ENCODE measurements at regions not wholly inside any gene's neighbourhood (a gene's known extent, or its start where the extent isn't known, plus 50 kb on each side); places are given as distances from the start of the nearest gene placed in this dataset.
A peak's percentile ranks its signal among the peaks of the same experiment; 100 is the strongest.
"Not testable (repeated sequence)": the region's sequence is repeated elsewhere in the genome, so short reads cannot be mapped to it uniquely, and the experiment has no call there.

GRCh38 chr3:39558775-39559306, 91.4 kb downstream of the MOBP start:
- intact Hi-C loops (cut with DNase I): no loop called here
- no peak for ATAC-seq

DNA sequence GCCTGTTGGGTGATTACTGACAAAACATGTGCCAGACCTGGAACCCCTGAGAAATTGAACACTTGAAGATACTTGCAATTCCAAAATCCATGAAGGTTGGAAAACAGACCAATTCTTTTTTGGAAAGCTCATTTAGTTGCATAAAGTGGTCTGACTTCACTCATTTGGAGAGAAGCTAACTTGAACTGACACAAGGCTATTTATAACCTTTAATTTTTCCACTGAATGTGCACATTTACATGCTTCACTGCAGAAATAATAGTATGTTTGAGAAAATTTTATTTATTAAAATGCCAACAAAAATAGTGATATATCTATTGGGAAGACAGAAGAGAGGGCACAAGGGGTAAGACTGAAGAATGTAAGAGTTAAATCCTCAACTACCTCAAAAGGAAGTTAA, 92.1 kb downstream of the MOBP start:
- no peak for ATAC-seq
- DNase-seq: no peak
- intact Hi-C loops (cut with DNase I): no loop called here

More at GRCh38 chr3:39558775-39559306, 91.4 kb downstream of the MOBP start:
- DNase-seq: no peak

DNA sequence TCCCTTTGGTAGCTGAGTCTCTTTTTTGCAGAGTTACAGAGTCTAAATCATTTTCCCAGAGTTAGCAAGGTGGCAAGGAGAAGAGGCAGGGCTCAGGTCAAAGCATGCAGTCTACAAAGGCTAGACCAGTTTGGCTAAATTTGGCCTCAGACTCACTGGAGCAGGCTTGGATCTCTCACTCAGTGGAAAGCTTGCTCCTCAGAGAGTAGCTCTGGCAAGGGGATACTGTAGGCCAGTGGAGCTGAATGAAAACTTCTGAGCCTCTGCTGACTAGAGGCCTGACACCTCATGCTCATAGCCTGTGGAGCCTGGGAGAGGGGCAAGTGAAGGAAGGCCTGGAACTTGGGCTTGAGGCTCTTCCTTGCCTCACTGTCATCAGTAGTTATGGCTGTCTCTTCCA, 101.0 kb downstream of the MOBP start:
- peak in 1 of 2 donors; percentile 41 for ATAC-seq
- DNase-seq: no peak
- intact Hi-C loops (cut with DNase I): no loop called here

DNA sequence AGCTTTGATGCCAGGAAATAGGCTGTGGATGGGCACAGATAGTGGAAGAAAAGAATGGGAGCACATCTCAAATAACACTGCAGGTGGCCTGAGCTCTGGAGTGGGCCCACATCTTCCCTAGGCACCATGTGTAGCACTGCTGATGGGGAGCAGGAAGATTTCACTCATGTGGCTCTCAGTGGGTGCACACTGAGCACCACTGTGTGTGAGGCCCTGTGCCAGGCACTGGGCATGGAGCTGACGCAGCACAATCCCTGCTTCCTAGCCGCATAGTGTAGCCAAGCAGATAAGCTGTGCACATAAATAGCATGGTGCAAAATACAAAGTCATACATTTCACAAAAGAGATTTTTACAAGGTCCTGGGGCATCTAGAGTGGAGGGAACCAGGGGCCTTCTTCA, 101.6 kb downstream of the MOBP start:
- ATAC-seq: peak; percentile 77 to 88

DNA sequence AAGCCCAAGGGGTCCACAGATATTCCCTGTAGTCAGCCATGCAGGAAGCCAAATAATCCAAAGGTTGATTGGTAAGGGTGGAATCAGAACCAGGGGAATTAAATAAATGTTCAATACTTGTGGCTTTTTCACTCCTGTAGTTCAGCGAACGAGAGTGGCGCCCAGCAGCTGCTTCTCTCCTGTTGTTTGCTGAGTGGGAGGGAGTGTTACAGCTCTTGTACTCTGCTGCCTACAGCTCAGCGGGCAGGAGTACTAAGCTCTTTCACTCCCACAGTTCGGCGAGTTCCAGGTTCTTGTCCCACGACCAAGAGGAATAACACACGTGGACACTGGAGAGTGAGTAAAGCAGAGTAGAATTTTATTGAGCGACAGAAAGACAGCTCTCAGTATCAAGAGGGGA, 105.9 kb downstream of the MOBP start:
- intact Hi-C loops (cut with DNase I): no loop called here

More for the DNA sequence above, 101.6 kb downstream of the MOBP start:
- intact Hi-C loops (cut with DNase I): no loop called here
- DNase-seq: peak; percentile 23

DNA sequence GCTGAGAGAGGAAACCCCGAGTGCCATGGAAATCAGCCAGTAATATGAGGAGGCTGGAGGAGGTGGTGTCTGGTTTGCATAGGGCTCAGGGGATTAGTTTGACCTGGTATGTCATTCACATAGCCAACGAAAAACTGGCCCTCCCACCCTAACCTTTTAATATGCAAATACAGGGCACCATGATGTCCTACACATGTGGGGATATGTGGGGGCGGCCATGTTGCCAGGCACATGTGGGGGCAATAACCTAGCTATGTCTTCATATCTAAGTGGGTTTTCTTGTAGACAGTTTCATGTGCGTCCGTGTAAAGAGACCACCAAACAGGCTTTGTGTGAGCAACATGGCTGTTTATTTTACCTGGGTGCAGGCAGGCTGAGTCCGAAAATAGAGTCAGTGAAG, 110.1 kb downstream of the MOBP start:
- ATAC-seq (no peak), DNase-seq (no peak)
- intact Hi-C loops (cut with DNase I): no loop called here

More for the DNA sequence above, 105.9 kb downstream of the MOBP start:
- ATAC-seq: no peak
- DNase-seq: no peak

GRCh38 chr3:39586215-39586614, 118.7 kb downstream of the MOBP start:
- DNase-seq: not testable (repeated sequence)

GRCh38 chr3:39587113-39587512, 119.6 kb downstream of the MOBP start:
- no peak for DNase-seq
- intact Hi-C loops (cut with DNase I): no loop called here

More at GRCh38 chr3:39586215-39586614, 118.7 kb downstream of the MOBP start:
- ATAC-seq; intact Hi-C loops (cut with DNase I): not testable (repeated sequence)

GRCh38 chr3:39590806-39591205, 123.3 kb downstream of the MOBP start:
- ATAC-seq: no peak
- intact Hi-C loops (cut with DNase I): no loop called here
- DNase-seq: no peak

More at GRCh38 chr3:39587113-39587512, 119.6 kb downstream of the MOBP start:
- ATAC-seq: no peak

GRCh38 chr3:39592311-39593050, 125.0 kb downstream of the MOBP start:
- ATAC-seq (no peak), DNase-seq (no peak)
- intact Hi-C loops (cut with DNase I): no loop called here

DNA sequence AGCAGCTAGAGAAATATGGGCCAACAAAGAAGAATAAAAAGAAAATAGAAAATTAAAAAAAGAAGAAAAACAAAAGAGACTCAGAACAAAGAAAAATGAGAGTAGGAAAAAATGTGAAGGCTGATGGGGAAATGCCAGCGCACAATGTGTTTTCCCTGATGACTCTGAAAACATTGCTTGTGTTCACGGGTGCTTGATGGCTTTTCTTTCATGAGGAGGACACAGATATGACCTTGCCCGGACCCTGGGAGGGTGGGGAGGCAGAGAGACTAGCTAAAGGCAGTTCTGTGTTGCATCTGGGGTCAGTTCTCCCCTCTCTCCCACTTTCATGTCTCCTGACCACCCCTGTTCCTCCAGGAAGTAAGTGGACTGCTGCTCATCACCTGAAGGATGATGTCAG, 125.9 kb downstream of the MOBP start:
- intact Hi-C loops (cut with DNase I): no loop called here
- DNase-seq: no peak
- no peak for ATAC-seq

DNA sequence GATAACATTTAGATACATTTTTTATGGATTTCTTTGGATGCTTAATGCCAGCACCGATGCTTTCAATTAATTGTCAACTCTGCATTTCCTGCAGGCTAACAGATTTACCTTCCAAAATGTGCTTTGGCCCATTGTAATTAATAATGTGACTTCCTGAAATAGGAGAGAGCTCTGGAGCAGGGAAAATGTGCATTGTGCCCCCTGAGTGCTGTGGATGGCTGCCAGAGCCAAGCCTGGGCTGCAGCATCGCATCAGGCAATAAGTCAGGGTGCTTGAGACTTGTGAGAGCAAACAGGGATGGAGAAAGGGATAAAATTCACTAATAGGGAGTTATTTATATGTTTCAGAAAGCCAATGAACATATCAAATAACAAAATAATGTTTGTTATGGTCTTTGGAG, 133.8 kb downstream of the MOBP start:
- ATAC-seq (no peak), DNase-seq (no peak)
- intact Hi-C loops (cut with DNase I): no loop called here

DNA sequence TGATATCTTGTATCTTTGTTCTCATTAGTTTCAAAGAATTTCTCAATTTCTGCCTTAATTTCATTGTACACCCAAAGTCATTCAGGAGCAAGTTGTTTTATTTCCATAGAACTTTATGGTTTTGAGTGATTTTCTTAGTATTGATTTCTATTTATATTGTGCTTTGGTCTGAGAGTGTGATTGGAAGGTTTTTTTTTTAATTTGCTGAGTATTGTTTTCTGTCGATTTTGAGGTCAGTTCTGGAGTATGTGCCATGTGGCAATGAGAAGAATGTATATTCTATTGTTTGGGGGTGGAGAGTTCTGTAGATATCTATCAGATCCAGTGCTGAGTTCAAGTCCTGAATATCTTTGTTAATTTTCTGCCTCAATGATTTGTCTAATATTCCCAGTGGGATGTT, 138.4 kb downstream of the MOBP start:
- no peak for DNase-seq
- ATAC-seq: no peak
- intact Hi-C loops (cut with DNase I): no loop called here

DNA sequence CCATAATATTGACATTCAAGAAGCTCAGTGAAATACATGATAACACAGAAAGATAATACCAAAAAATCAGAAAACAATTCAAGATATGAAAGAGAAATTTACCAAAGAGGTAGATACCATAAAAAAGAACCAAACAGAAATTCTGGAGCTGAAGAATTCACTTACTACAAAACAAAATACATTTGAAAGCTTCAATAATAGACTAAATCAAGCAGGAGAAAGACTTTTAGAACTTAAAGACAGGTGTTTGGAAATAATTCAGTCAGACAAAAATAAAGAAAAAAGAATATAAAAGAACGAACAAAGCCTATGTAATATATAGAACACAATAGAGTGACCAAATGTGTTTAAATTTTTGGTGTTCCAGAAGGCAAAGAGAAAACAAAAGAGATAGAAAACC, 158.7 kb downstream of the MOBP start:
- DNase-seq (no peak), ATAC-seq (no peak)
- intact Hi-C loops (cut with DNase I): no loop called here

GRCh38 chr3:39631136-39631535, 163.7 kb downstream of the MOBP start:
- ATAC-seq (no peak), DNase-seq (no peak)
- intact Hi-C loops (cut with DNase I): no loop called here

GRCh38 chr3:39637807-39638206, 170.3 kb downstream of the MOBP start:
- ATAC-seq (no peak), DNase-seq (no peak)
- intact Hi-C loops (cut with DNase I): no loop called here

DNA sequence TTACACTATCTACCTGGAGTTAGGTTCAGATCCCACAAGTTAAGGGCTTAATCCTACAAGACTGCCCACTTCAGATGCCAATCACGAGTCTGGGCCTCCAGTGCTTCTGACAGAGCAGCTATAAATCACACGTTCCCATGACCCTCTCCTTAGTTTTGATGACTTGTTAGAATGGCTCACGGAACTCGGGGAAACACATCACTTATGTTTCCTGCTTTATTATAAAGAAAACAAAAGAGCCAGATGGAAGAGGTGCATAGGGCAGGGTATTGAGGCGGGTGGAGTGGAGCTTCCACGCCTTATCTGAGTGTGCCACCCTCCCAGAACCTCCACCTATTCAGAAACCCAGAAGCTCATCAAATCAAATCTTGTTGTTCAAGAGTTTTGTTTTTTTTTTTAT, 170.8 kb downstream of the MOBP start:
- intact Hi-C loops (cut with DNase I): no loop called here
- ATAC-seq: peak in 1 of 2 donors; percentile 15
- DNase-seq: no peak

GRCh38 chr3:39639344-39640236, 169.8 kb upstream of the MYRIP start:
- DNase-seq (peak; percentile 23), ATAC-seq (peak in 1 of 2 donors; percentile 99)
- intact Hi-C loops (cut with DNase I): no loop called here

DNA sequence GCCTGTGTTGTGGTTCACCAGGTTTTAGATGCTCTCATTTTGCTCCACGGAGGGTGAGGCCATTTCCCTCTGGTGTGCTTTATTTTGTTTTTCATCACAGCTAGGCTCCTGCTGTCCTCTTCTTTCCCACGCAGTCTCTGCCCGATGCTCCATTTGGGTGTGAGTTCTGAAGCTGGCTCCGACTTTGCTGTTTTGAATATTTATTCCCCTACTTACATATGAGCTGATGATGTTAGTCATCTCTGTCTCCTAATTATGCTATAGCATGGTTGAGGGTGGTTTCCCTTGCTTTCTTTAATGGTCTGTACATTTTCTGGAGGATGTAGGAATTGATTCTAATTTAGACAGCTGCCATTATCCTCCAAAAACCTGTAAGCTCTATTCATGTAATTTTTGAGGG, 168.1 kb upstream of the MYRIP start:
- no peak for DNase-seq
- ATAC-seq: no peak
- intact Hi-C loops (cut with DNase I): no loop called here

DNA sequence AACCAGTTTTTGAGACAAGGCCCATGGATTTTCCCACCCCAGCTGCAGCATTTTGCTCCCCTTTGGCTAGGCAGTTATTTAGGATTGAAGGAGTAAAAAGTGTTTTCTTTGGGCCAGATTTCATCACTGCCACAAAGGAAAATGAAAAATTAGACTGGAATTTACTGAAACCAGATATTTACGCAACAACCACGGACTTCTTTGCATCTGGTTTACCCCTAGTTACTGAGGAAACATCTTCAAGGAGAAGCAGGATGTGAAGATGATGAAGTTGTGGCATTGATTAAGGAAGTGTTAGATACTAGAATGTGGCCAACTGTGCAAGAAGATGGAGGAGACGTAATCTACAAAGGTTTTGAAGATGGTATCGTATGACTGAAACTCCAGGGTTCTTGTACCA, 165.2 kb upstream of the MYRIP start:
- DNase-seq: no peak
- intact Hi-C loops (cut with DNase I): no loop called here
- no peak for ATAC-seq

All from left cardiac atrium (tissue), 4 donors.